A172 (cell line): ENCODE measurements at regions not wholly inside any gene's neighbourhood (a gene's known extent, or its start where the extent isn't known, plus 50 kb on each side); places are given as distances from the start of the nearest gene placed in this dataset.

Source experiments
- DNase-seq: peaks from one replicate; pipeline ENCODE4 v3.0.0-alpha.2; 2015; ENCODE audit warnings: low spot score

- no peak for DNase-seq
These were observed 243.3 kb upstream of the NCKAP5 start for GRCh38 chr2:133811409-133812125.

- DNase-seq, result peak; percentile 50
These were observed 244.8 kb upstream of the NCKAP5 start for GRCh38 chr2:133812826-133813617.

GRCh38 chr2:133814890-133815289 is 246.6 kb upstream of the NCKAP5 start:
- no peak for DNase-seq

GRCh38 chr2:133816037-133816436 is 247.8 kb upstream of the NCKAP5 start:
- no peak for DNase-seq

GRCh38 chr2:133817680-133818566 is 249.7 kb upstream of the NCKAP5 start:
- peak; percentile 99 for DNase-seq

GRCh38 chr2:133818661-133819060 is 250.4 kb upstream of the NCKAP5 start:
- no peak for DNase-seq

- DNase-seq, result no peak
These were observed 251.6 kb upstream of the NCKAP5 start for GRCh38 chr2:133819906-133820305.

GRCh38 chr2:133821107-133821760 is 253.0 kb upstream of the NCKAP5 start:
- peak; percentile 42 for DNase-seq

GRCh38 chr2:133822517-133823225 is 254.4 kb upstream of the NCKAP5 start:
- no peak for DNase-seq

- no peak for DNase-seq
These were observed 254.9 kb upstream of the NCKAP5 start for GRCh38 chr2:133823226-133823550.

GRCh38 chr2:133824869-133825268 is 256.6 kb upstream of the NCKAP5 start:
- no peak for DNase-seq

GRCh38 chr2:133825778-133826177 is 257.5 kb upstream of the NCKAP5 start:
- no peak for DNase-seq

GRCh38 chr2:133828913-133829312 is 260.6 kb upstream of the NCKAP5 start:
- no peak for DNase-seq

GRCh38 chr2:133829450-133830020 is 261.3 kb upstream of the NCKAP5 start:
- no peak for DNase-seq

GRCh38 chr2:133833746-133834145 is 265.5 kb upstream of the NCKAP5 start:
- DNase-seq, result no peak

GRCh38 chr2:133835821-133836619 is 267.8 kb upstream of the NCKAP5 start:
- no peak for DNase-seq

GRCh38 chr2:133836691-133837345 is 268.6 kb upstream of the NCKAP5 start:
- no peak for DNase-seq

- DNase-seq, result peak; percentile 70
These were observed 269.3 kb upstream of the NCKAP5 start for GRCh38 chr2:133837441-133838094.
